ENCODE measurements at regions not wholly inside any gene's neighbourhood (a gene's known extent, or its start where the extent isn't known, plus 50 kb on each side); places are given as distances from the start of the nearest gene placed in this dataset.
"Not testable (repeated sequence)": the region's sequence is repeated elsewhere in the genome, so short reads cannot be mapped to it uniquely, and the experiment has no call there.

DNA sequence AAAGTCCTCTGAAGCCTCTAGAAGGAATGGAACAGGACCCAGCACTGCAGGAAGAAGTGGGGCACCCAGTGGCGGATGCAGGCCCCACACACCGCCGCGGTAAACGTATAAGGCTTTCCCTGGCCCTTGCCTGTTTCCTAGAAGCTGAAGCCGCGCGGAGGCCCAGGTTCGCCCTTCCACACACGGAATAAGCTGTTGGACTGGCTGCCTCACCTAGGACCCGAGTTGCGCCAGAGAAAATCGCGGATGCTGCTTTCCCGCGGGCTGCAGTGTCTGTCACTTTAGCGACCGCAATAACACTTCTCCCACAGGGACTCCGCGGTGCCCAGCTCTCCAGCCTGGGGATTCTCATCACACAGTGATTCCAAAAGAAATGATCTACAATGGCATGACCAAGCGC lies 1736.9 kb downstream of the TP53TG3F start:
- no peak for DNase-seq

DNA sequence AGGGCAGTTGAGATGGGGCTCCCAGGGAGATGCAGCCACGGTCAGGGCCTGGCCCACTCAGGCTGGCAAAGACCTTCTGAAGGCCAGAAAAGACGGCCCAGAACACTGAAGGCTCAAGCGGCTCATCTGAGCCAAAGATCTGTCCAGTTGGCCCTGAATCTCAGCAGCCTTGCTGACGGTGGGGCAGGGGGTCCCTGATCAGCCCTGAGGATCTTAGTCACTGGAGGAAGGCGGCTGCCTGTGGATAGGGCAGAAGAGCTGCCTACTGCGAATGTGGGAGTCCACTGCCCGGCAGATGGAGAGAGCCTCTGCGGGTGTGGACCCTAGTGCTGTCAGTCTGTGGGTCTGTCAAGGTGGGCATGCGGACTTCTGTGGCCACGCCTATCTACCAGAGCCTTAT lies 1738.2 kb downstream of the TP53TG3F start:
- DNase-seq: no peak

DNA sequence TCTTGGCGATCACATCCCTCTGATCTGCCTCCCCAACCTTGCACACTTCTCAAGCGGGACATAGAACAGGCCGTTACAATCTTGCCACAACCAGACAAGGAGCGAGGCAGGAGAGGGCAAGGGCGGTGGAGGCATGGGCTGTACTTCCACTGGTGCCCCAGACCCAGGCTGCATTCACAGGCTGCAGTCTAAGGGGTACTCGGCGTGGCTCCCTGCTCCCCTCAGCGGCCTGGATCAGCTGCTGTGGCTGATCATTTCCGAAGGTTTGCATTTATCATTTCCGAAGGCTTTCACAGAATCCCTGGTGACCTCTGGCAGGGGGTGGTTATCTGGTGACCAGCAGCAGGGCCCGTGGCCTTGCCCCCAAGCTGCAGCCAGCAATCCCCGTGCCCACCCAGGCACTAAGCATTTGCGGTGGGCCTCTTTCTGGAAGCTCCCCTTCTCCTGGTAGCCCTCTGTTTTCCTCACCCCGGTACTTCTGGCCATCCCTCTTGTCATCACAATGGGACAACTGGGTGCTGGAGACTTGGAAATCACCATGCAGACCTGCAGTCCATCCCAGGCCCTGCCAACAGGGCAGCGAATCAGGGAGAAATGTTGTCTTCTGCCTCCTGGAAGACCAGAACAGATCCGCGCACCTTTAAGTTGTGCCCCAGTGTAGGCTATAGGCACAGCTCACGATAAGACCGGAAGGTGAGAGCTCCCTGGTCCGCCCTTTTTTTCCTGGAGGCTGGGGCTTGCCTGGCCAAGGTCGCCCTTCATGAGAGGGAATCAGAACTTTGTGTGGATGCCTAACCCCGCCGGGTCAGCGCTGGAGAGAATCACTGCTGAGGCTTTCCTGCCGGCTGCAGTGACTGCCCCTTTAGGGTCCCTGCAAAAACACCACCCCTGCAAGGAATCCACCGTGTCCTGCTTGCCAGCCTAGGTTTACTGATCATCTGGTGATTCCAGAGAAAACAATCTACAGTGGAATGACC lies 1739.1 kb downstream of the TP53TG3F start:
- no peak for DNase-seq

DNA sequence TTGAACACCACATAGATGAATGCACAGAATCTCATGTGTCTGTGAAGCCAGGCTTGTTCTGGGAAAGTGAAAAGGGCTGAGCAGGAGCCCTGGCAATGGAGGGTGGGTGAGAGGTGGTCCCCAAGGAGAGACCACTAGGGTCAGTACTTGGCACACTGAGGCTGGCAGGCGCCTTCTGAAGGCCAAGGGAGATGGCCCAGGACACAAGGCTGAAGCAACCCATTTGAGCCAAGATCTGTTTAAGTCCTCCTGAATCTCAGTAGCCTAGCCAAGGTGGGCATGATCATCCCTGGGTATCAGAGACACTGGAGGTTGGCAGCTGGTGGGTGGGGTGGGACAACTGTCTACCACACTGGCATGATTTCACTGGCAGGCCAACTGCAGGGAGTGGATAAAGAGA lies 1741.2 kb downstream of the TP53TG3F start:
- no peak for DNase-seq

DNA sequence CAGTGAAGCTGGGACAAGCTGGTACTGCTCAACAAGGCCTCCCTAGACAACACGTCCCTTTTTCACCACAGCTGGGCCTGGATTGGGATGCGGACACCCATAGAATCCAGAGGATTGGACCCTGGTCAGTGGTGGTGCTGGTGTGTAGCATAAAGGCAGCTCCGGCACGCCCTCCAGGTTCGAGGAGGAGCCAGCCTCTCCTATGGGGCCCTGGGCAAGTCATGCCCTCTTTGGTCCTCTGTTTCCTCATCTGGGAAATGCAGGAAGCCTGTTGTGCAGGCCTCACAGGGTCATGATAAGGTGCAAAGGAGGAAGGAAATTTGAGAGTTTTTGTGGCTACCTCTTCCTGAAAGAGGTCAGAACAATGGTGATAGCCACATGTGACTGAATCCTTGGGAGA lies 1741.7 kb downstream of the TP53TG3F start:
- no peak for DNase-seq

DNA sequence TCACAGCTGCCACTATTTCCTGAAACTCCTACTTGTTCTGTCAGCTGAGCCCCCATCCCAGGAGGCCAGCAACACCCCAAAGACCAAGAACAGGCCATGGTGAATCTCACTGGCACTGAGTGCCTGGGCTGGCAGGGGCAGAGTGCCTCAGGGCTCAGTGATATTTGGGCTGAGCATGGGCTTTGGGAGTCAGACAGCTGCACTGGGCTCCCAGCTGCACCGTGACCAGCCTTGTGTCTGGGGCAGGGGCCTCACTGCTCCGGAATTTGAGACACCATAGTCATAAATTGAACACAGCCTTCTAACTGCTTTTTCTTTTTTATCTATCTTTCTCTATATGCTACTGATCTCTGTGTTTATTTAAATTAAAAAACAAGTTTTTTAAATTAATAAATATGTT lies 1744.2 kb downstream of the TP53TG3F start:
- DNase-seq: no peak

DNA sequence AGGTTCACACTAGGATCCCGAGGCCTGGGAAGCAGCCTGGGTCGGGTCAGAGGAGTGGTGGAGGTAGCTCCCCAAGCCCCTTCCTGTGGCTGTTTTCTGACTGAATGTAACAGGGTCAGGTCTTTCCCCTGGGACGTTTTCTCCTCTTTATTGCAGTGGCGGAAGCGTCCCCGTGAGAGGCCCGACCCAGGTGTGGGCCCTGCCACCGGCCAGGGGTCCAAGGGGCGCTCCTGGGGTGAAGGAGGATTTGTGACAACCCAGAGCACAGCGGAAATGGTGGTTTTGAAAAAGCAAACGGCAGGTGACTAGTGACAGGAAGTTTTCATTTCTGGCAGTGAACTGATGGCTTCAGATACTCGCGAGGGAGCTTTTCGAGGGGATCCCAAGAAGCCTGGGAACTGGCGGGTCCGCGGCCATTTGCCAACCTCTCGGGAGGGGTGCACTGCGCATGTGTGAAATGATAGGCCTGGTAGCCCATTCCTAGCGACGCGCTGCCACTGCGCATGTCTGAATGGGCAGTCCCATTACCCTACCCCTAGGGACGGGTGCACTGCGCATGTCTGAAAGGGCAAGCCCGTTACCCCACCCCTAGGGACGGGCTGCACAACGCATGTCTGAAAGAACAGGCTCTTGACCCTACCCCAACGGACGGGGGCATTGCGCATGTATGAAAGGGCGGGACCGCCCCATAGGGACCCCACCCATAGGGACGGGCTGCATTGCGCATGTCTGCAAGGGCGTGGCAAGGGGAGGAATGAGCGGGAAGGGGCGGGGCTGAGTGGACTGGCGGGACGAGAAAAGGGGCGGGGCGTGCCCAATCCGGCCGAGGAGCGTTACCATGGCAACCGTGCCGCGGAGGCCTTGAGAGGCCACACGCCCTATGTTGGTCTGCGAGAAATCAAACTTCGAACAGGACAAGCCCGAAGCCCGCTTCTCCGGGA lies 1747.9 kb downstream of the TP53TG3F start:
- no peak for DNase-seq

DNA sequence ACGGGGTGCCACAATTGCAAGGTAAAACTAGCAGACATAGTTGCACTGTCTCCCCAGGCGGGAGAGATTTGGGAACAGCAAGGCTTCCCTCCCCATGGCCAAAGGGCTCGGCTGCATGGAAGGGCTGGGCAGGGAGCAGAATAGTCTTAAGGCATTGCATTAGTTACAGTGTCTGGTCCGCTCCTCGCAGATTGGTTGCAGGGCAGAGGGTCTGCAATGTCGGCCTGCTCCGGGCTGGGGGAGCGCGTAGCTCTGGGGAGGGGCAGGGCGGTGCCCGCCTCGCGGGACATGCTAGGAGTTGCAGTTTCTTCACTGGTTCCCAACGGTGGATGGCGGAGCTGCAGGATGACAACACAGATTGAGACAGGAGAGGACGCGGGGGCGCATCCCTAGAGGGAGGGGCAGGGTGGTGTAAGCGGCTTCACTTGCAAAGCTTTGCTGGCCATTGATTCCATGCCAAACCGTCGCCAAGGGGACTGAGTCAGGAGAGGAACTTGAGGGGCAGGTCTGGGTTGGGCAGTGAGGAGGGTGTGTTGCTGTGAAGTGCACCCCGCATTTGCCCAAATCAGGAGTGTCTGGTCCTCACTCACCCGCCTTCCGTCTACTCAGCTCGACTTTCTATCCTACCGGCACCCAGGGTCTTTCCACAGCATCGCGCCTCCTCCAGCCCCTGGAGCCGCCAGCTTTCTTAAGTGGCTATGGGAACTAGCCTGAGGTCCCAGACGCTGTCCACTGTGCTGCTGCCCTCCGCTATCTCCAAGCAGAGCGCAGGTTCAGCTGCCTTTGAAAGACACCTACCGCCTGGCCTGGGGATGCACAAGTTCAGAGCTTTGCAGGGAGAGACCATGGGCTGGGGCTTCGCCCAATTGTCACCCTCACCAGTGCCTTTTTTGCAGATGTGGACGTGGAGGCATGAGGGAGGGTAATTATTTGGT lies 1748.9 kb downstream of the TP53TG3F start:
- no peak for DNase-seq

DNA sequence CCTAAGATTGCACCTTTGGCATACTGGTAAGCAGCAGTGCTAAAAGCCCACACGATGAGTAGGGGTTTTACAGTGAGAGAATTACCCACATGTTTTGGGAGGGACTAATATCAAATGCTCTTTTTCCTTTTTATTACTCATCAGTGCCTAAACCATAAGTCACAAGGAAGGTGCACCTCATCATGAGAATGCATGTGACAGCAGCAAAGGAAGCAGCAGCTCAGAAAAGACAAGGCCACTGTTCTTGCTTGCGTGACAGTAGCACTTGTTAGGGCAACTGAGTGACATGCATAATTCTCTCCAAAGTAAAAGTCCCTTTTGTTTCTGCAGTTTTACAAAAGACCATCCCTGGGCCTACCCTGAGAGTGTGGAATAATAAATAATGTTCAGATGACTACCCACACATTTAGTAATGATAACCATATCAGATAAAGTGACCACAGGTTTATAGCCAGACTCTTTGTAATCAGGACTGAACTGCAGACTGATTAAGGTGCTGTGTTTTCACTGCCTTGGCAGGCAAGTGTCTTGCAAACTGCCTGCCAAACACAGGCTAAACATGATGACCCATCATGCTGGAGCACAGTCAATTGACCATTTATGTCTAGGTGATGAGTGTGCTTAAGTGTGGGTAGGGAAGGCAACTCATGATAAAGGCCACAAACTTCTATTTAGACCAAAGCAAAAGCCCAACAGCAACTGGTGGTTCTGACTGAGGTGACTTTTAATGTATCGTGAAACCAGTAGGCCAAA lies 1751.4 kb downstream of the TP53TG3F start:
- no peak for DNase-seq

DNA sequence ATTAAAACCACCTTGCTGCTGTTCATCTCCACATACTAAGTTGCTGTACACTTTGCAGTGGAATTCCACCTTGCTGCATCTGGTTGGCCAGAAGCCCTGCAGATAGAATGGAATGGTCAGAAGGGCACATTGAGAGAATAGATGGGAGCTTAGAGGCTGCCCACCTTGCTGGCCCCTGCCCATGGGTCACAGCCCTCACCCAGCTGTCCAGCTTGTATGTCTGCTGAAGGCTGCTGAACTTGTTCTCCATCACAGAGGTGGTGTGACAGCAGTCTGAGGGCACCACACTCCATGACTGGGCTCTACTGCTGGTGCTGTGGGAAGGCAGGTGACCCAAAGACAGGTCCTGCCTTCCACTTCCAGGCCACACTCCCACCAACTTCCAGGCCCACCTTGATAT lies 1755.4 kb downstream of the TP53TG3F start:
- no peak for DNase-seq

DNA sequence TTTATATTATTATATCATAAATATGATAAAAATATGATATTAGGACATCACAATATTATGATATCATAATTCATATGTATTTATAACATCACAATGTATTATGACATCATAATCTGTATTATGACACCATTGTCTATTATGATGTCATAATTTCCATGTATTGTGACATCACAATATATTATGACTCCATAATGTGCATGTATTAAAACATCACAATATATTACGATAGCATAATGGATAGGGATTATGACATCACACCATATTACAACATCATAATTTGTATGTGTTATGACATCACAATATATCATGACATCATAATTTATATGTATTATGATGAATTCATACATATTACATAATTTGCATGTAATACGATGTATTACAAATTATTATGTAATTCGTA lies 1755.9 kb downstream of the TP53TG3F start:
- DNase-seq: no peak

DNA sequence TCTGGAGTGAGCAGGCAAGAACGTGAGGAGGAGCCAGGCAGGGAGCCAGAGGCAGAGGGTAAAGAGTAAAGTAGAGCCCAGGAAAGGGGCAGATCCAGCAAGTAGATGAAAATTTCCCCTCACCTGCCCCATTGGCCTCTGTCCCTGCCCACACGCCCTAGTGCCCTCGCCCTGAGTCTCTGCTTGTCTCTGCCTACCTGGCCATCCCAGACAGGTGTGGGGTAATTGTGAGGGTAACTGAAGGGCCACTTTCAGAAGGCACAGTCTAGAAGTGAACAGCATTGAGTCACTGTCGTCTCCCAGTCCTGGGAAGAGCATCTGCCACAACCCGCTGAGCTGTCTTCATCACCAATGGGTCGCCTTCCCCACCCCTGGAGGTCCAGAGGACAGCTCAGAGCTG lies 1756.8 kb downstream of the TP53TG3F start:
- not testable (repeated sequence) for DNase-seq

DNA sequence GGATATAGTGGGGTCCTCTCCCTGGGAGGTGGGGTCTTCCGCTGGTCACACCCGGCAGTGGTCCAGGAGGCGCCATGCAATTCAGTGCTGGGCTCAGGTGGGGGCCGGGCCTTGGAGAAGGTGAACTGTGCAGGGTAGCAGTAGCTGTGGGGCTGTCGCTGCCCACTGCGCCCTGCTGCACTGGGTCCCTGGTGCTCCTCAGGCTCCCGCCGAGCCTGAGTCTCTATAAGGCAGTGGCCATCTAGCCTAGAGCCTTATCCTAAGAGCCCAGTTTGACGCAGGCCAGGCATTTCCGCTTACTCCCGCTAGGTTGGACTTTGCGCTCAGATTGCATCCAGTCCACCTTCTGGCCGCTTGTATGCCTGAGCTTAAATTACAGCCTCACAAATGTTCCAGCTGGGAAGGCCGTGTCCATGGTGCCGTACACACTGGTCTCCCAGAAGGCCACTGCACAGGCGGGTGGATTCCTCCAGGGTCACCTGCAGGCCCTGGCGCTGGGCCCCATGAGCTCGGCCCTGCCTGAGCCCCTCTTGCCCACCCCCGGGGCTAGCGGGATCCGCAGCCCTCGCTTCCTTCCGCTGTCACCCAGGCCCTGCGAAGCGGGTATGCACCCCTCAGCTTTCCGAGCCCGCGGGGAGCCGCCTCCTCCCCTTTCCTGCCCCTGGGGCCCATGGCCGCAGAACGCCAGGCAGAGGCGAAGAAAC lies 1762.2 kb downstream of the TP53TG3F start:
- DNase-seq: no peak

DNA sequence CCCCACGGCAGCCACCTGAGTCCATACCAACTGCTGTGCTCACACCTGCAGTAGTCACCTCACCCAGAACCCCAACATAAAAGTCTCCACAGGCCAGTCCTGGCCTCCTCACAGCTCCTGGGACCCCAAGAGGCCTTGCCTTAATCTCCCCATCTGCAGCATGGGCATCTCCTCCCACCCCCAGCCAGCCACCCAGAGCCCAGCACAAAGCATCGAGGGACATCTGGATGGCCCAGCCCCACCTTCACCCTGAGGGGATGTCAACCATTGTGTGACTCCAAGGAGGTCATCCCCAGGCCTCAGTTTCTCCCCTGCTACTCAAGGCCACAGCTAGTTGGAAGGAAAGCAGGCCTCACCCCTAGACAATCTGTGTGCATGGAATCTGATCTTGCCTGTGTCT lies 1775.3 kb downstream of the TP53TG3F start:
- DNase-seq: no peak

DNA sequence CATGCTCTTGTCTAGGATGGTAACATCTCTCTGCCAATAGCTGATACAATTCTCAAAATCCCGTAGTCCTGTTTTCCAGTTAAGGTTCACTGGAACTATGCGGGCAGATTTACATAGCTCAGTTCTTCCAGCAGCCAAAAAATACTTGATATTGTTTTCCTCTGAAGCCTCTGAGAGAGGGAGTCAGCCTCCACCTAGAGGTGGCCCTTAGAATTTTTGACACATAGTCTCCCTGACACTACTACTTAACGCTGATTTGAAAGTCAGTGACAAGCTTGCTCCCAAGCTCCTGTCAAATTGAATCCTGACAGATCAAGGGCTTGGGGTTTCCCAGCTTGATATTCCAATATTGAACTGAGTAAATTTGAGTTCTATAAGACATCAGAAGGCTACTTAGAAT lies 1780.1 kb downstream of the TP53TG3F start:
- DNase-seq: no peak

DNA sequence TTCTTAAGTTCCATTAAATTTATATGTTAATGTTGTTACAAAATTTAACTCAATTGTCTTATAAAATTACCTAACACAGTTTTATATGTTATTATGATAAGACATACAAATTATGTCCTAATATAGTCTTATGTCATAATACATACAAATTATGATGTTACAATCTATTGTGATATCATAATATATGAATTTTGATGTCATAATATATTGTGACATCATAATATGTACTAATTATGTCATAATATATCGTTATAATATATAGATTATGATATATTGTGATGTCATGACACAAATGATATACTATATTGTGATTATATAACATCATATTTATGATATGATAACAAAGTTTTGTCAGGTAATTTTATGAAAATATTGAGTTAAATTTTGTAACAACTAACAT lies 1789.6 kb downstream of the TP53TG3F start:
- no peak for DNase-seq

DNA sequence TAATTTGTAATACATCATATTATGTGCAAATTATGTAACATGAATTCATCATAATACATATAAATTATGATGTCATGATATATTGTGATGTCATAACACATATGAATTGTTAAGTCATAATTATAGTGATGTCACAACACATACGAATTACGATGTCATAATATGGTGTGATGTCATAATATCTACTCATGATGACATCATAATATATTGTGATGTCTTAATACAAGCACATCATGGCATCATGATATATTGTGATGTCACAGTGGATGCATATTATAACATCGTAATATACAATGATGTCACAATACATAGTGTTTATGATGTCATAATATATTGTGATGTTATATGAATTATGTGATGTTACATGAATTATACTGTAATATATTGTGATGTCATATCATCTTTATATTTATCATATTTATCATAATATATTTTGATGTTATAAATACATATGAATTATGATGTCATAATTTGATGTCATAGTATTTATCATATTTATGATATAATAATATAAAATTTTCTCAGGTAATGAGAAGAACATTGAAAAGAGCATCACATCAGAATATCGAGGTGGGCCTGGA lies 1793.0 kb downstream of the TP53TG3F start:
- no peak for DNase-seq

DNA sequence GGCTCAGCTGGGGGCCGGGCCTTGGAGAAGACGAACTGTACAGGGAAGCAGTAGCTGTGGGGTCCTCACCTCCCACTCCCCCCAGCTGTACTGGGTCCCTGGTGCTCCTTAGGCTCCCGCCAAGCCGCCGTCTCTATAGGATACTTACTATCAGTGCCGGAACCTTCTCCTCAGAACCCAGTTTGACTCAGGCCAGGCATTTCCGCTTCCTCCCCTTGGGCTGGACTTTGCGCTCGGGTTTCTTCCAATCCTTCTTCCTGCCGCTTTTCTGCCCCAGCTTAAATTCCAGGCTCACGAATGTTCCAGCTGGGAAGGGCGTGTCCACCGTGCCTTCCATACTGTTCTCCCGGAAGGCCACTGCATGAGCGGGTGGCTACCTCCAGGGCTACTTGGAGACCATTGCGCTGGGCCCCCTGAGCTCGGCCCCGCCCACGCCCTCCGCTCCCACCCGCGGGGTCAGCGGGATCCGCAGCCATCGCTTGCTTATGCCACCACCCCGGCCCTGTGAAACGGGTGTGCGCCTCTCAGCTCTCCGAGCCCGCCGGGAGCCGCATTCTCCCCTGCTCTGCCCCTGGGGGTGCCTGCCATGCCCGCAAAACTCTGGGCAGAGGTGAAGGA lies 1795.9 kb downstream of the TP53TG3F start:
- DNase-seq: no peak

DNA sequence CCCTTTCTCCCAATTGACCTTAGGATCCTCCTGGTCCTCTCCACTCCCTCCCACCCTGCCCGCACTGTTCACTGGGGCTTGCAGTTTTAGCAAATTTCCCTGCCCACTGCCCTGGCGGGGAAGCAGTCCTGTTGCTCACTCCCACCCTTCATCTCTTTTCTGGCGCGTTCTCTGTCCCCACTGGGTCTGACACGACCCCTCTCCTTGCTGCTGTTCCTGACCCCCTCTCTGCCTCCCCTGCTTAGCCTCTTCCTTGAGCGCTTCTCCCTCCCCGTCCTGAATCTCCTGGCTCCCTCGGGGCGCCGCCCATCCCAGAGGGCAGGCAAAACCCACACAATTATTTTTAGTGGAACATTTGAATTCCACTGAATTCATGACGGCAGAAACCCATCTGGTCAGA lies 1796.4 kb downstream of the TP53TG3F start:
- DNase-seq: no peak

All from muscle of back (tissue), 3 donors.